ENCODE measurements at regions not wholly inside any gene's neighbourhood (a gene's known extent, or its start where the extent isn't known, plus 50 kb on each side); places are given as distances from the start of the nearest gene placed in this dataset.

DNA sequence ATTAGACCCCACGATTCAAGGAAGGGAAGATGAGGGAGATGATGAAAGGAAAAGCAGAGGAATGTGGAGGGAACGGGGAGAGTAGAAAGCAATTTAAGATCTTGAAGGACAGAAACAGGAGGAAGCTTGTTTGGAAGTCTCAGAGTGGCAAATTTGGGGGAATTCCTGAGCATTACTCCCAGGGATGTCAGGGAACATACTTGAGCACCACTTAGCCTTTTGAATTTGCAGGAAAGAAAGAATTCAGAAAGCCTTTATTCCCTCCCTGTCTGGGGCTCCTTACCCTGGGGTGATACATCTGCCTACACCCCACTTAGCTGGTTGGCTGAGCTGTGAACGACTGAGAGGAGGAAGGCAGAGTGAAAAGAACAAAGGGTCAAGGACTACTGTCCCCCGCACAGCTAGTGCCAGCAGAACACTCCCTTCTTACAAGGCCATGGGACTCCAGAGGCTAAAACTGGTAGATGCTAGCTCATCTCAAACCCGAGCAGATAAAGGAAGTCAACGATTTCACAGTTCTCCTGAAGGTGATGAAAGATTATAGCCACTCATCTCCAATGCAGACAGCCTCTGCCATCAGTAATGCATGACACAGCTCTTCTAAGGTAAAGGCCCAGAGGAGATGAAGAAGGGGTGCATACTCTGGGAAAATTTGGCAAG lies 84.0 kb upstream of the AKIP1 start:
- DNase-seq = no peak

DNA sequence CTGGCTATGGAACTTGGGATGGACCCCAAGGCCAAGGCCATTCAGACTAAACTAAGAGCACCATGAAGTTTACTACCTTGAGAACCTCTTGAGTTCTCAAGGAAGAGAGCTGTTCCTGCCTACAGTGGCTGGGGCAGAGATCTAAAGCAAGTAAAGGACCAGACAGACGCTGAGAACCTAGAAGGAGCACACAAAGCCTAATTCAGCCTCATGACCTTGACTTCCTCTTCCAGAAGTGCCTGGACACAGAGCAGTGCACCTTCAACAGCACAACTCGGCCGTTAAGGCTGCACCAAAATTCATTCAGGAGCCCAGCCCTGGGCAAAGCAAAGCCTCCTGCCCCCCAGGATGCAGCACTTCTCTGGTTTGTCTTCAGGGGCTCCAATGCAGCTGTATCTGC lies 82.9 kb upstream of the AKIP1 start:
- no peak for DNase-seq

DNA sequence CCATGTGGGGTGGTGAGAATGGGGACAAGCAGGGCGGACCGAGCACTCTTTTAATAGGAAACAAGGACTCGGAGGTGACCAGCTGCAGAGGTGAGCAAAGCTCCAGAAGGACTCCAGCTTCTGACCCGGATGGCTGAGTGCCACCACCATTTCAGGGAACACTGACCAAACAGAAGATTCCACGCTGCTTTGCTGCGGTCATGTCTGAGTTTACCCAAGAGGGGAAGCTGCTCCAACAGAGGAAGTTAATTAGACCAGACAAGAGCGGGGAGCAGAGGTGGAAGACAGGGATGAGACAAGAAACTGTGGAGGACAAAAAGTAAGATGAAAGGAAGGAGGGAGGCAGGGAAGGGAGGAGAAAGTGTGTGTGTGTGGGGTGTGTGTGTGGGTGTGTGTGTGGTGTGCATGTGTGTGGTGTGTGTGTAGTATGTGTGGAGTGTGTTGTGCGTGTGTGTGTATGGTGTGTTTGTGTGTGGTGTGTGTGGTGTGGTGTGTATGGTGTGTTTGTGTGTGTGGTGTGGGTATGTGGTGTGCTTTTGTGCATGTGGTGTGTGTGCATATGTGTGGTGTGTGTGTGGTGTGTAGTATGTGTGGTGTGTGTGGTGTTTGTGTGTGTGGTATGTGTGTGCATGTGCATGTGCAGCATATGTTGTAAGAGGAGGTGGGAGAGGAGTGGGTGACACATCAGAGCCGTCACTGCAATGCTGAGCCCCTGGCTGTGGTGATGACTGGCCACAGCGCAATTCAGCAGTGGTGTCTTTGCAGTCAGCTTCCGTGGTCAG lies 82.2 kb upstream of the AKIP1 start:
- DNase-seq = no peak

DNA sequence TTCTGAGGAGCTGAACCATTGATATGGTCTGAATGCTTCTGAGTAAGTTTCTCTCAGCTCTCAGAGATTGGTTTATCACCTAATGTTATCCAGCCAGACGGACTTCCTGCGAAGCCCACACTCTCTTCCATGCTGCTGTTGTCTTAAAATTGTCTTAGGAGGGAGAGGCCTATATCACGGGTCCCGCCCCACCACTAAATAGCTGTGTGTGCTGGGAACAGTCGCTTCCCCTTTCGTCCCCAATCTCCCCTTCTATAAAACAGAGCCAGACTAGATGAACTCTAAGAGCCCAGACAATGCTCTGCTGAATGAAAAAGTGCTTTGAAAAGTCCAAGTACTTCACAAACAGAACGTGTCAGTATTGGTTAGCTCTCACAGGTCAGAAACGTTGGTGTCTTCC lies 81.4 kb upstream of the AKIP1 start:
- DNase-seq = no peak

DNA sequence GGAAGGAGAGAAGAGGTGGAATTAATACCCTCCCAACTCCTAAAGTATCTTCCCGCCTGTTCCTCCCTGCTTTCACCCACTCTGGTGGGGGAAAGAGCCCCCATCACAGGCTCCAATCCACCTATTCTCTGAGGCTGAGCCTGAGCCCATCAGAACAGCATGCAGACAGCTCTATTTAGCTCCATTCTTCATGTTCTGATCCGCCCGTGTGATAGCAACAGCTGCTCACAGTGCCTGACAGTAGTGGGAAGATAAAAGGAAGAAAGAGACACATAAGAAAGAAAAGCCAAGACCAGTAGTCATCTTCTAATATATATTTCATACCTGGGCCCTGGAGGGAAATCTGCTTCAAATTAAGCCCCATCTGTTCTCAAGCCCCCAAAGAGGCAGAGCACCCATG lies 80.3 kb upstream of the AKIP1 start:
- DNase-seq = no peak

DNA sequence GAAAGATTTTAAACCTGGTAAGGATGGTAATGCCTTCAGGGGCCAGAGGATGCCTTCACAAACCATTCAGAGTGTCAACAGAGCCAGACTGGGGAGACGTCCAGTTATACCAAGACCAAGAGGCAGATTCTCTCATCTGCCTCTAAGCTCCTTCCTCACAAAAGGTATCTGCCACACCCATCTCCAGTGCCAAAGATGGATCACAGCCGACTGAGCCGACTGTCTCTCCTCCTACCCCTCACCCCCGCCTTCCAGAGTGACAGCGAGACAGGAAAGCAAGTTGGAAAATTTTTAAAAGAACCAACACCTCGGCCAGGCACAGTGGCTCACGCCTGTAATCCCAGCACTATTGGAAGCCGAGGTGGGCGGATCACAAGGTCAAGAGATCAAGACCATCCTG lies 79.1 kb upstream of the AKIP1 start:
- DNase-seq = no peak

DNA sequence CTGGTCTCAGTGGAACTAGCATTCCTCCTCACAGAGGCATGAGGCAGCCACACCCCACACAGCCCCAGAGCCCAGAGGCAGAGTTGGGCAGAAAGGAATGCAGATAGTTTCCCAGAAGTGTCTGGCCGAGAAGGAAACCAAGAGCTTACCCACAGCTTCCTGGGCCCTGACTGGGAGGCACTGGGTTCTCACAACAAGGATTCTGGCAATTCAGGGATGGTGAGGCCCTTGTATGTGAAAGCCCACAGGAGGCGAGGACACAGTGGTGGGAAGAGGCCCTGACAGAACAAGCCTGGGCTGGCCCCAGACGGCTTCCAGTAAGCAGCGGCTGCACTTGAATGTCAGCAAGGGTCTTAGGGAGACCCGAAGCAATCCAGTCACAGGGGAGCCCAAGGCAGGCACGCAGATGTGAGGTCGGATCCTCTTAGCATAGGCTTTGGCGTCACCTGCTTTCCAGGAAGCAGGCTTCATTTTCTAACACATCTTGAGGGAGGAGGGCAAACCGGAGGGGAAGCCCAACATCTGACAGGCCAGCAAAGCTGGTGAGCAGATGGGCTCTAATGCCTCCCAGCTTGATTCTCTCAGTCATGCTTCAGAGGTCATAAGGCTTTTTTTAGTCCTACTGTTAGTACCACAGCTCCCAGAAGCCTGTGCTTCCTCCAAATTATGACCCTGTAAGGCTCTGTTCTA lies 78.3 kb upstream of the AKIP1 start:
- DNase-seq = no peak

DNA sequence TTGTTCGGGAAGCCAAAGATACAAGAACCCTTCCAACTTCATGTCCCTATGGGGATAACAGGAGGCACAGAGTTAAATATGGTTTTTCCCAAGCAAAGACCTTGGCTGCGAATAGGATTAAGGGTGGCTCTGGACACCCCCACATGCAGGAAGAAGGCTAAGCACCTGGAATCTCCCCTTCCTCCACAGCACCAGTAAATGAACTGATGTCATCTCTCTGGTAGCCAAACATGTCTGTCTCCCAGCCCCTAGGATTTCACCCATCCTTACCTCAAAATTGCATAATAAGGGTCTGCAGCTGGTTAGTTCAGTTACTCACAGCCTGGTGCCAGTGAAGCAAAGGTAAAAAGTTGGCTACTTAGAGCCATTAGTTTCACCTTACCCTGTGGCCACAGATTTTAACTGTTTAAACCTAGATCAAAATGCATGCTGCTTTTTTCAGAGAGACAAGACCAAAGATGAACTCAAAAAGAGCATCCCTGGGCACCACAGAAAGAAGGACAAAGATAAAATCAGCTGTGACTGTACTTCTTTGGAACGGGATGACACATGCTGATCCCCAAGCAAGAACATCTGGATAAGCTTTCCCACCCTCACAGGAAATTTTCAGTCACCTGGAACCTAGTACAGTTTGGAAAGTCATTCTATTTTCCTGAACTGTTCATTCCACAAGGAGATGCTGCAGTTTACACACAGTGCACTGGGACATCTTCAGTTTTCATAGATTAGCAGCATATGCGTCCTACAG lies 77.2 kb upstream of the AKIP1 start:
- no peak for DNase-seq

DNA sequence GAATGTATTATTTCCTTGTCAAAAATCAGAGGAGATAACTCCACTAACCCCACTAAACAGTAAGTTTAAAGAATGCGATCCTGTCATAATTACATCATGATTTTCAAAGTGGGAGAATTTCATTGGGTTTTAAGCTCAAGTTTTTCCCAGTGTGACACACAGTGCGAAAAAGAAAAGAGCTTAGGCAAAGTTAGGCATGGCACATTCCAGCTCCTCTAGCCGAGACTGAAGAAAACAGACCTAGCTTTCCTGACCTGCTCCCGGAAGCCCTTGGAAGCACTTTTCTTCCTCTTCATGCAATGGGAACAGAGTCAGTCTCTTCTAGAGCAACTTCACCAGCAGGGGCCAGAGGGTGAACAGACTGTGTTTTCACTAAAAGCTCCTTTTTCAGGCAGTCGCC lies 76.6 kb upstream of the AKIP1 start:
- DNase-seq = no peak

DNA sequence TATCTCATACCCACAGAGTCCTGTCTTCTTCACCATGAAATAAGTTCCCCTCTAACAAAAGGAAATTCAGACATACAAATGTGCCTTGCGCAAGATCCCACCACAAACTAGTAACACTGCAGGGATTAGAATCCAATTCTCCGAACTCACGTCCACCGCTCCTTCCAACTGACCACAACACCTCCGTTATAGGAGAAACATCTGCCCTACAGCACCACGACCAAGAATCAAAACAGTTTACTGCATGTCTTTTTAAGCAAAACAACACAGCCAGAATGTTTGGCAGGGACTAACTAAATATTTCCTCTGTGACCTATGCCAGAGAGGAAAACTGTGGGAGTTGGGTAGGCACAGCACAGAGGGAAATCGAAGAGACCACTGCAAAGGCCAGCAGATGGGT lies 72.7 kb upstream of the AKIP1 start:
- DNase-seq = no peak

DNA sequence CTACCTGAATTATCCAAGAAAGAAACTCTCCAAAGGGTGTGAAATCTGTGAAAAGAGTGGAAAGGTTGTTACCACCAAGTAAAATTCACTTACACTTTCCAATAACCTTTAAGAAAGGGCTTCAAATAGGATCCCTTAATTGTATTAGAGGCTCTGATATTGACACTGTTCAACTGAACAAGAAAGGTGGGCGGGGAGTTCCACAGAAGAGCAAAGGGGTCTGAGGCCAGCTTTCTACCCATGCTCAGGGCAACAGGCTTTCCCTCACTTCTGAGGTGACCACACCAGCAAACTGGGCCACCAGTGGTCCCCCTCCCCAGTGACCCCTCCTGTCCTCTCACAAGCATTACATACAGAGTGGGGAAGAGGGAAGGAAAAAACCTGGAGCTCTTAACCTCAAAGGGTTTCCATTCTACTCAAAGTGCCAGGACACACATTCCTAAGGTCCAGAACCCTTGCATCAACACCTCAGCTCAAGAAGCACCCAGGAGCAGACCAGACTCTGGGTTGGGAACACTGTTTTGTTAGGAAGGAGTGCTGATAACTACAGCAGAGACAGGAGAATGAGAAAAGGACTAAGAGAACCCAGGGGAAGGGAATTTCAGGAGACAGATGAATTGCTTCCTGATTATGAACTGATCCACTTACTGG lies 71.6 kb upstream of the AKIP1 start:
- no peak for DNase-seq

DNA sequence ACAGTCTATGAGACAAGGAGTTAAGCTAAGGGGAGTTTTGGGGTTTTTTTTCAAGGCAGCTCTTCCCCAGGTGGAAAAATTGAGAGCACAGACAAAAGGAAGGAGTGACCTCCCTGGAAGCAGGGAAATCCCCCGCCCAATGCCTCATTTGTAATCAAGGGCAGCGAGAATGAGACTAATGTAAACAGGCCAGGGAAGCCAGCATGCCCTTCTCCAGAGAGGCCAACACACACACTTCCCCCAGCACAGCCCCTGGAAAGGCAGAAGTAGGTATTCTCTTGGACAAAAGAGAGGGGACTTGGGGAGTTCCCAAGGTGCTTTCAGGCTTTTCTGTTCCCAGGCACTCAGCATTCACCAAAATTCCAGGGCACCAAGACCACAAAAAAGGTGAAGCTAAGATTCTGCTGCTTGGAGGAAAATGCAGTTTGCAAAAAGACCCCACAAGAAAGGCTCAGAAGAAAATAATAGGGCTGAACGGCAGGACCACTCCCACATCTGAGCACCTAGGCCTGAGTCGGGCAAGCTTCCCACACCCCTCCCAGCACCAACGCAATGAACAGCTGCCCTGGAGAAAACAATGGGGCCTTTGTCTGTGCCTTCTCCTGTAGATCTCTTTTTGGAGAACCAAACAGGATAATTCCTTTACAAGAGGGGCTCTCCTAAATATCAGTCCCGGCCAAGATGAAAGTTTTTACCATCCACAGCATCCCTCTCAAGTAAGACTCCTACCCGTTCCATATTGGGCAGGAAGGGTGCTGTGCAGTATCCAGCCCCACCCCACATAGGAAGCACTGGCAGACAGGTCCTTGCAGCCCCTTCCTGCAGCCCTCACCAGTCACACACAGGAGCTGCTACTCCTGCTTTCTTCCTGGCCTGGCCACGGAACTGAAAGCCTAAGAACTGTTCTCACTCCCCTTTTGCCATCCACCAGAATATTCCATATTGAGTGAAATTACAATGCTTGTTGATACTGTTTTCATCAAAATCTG lies 70.7 kb upstream of the AKIP1 start:
- DNase-seq = no peak

DNA sequence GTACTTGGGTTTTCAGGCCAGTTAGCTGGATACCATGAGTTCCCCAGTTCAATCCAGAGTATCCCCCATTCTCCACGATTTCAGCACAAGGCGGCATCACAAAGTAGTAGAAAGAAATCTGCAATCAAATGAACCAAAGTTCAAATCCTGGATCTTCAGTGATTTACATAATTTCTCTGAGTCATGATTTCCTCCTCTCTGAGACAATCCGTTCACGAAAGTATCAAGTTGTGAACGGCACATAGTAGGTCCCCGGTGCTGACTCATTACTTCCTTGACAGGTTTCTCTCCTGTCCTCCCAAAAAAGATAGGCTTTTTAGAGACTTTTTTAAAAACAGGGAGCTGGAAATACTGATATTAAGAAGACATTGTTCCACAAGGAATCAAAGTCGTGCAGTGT lies 69.1 kb upstream of the AKIP1 start:
- DNase-seq = no peak

DNA sequence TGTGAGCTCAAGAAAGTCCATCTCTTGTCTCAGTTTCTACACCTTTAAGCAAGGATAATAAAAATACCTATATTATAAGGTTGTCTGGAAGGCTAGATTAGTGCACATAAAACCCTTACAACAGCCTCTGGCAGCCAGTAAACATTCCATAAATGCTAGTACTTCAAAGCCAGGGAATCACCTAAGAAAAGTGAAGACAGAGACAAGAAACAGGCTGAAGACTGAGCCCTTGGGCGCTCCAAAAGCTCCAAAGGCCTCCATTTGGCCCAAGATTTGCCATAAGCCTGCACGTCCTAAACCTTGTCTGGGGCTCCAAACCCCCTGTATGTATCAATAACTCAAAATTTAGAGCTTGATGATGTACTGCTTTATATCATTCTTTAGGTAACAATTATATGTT lies 52.2 kb upstream of the AKIP1 start:
- DNase-seq = no peak

Data from activated CD4-positive, alpha-beta T cell treated with anti-CD3 and anti-CD28 coated beads for 4 hours (primary cell).